ENCODE measurements at regions not wholly inside any gene's neighbourhood (a gene's known extent, or its start where the extent isn't known, plus 50 kb on each side); places are given as distances from the start of the nearest gene placed in this dataset.
"Not testable (repeated sequence)": the region's sequence is repeated elsewhere in the genome, so short reads cannot be mapped to it uniquely, and the experiment has no call there.

GRCh38 chr4:45346816-45347435 is 620.6 kb upstream of the GNPDA2 start:
- no peak for DNase-seq

- no peak for DNase-seq
Measured at GRCh38 chr4:45345558-45345957, 619.2 kb upstream of the GNPDA2 start.

- DNase-seq = no peak
Measured at GRCh38 chr4:45331802-45332201, 605.4 kb upstream of the GNPDA2 start.

- DNase-seq = no peak
Measured at GRCh38 chr4:45327544-45327943, 601.2 kb upstream of the GNPDA2 start.

- DNase-seq = no peak
Measured at GRCh38 chr4:45324455-45325417, 598.4 kb upstream of the GNPDA2 start.

- no peak for DNase-seq
Measured at GRCh38 chr4:45323453-45324058, 597.2 kb upstream of the GNPDA2 start.

DNA sequence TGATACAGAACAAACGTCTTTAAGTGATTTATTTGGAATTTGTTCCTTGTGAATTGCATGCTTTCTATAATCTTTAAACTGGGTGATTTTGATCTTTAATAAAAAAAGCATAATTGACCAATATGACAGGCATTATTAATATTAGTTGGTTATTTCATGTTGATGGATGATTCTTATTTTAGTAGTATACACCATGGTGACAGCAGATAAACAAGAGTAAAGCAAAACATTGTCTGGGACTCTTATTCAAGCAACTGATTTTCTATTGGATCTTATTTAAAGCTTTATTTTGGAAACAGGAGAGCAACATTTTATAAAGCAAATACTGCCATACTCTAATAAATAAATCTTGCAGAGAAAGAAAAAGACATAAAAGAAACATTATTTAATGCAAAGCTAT is 591.4 kb upstream of the GNPDA2 start:
- DNase-seq = no peak

DNA sequence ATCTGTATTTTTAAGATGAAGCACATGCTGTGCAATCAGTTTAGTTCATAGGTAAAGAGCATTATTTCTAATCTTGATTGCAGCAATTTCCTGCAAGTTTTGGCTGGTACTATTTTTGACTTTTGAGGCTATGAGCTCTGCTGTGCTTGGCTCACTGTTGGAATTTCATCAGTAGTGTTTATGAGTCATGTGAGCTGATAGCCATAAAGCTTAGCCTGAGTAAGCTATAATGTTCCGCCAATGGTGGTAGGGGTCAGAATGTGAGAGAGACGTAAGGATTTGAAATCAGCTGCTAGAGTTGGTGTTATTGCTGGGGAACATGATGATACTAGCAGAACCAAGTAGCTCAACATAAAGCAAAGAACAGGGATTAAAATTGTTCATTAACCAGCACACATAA is 590.9 kb upstream of the GNPDA2 start:
- DNase-seq = no peak

DNA sequence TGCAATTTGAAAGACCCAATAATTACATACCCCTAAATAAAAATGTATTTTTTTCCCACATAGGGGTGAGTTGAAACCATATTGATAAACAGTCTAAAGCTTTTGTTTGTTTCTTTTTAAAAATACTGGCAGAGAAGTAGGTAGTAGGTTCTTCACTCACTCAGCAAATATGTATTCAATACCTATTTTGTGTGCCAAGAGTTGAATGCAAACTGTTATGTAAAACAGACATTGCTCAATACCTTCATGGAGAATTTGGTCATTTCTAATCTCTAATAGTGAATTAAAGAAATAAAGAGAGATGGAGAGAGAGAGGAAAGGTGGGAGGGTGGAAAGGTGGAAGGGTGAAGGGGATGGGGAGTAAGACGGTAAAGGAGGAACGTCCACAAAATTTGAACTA is 589.9 kb upstream of the GNPDA2 start:
- DNase-seq = no peak

DNA sequence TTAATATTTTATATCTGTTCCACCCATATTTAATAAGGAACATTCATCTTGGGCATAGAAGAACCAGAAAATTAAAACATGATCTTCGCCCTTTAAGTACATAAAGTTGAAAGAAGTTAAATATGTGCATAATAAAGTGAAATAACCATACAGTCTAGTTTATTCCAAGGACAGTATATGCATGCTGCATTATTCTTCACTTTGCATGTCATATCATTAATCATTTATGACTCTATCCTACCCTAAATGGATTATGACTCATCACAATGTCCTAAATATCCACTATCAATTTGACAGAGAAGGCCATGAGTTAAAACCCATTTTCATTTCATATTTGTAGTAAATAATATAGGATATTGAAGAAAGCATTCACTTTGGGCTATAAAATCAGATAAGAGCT is 576.5 kb upstream of the GNPDA2 start:
- no peak for DNase-seq

DNA sequence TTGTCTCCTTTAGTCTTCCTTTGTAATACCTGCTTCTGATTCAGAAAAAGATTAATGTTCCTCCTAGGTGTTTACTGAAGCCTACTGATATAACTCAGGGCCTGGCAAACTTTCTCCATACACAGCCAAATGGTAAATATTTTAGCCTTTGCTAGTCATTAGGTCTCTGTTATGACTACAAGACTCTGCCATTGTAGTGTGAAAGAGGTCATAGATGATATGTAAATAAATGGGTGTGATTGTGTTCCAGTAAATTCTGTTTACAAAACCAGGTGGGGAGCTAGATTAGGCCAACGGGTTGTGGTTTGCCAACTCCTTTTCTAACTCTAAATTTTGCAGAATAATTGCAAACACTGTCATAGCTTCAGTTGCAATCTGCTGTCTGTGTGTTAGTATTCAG is 568.1 kb upstream of the GNPDA2 start:
- no peak for DNase-seq

- no peak for DNase-seq
Measured at GRCh38 chr4:45293335-45293734, 567.0 kb upstream of the GNPDA2 start.

- DNase-seq = no peak
Measured at GRCh38 chr4:45292844-45293243, 566.5 kb upstream of the GNPDA2 start.

DNA sequence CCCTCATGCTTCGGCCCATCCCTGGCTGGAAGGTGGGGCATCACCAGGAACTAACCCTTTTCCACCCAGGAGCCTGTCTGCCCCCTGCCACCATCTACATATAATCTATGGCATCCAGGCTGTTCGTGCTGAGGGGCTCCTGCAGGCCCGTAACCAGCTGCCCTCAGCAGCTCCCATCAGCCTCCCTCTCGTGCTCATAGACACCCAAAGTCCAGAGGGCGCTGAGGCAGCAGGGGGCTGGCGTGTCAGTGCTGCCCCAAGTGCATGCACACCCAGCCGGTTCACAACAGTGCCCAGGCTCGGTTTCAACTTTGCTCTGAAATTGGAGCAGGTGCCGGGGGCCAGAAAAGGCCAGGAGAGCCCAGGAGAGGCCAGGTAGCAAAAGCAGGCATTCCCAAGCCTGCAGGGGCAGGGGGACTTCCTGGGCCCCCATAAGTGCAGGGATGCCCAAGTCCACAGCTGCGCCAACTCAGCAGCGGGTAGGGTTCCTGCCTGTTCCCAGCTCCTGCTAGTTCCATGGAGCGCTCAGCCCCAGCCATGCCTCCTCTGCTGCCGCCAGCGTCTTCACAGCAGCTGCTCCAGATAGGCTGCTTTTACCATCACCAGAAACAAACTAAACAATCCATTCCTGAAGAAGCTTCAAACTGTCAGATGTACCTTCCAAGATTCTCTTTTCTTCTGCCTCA is 558.2 kb upstream of the GNPDA2 start:
- DNase-seq = no peak

GRCh38 chr4:45283352-45283751 is 557.0 kb upstream of the GNPDA2 start:
- no peak for DNase-seq

DNA sequence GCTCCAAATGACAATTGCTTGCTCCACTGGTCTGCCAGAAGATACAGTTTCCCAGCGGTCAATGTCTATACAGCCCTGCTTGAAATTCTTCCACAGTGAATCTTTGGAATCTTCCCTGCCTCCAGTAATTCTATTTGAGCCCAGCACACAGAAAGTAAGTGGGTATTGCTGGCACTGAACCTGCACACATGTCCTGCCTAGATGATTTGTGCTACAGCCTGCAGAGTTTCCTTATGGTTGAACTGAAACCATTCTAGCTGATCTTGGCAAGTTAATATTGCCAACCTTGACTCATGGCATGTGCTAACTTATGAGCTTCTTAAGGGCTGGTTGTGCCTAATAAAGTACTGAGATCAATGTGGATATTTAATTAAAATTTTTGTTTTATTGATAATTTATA is 553.8 kb upstream of the GNPDA2 start:
- no peak for DNase-seq

DNA sequence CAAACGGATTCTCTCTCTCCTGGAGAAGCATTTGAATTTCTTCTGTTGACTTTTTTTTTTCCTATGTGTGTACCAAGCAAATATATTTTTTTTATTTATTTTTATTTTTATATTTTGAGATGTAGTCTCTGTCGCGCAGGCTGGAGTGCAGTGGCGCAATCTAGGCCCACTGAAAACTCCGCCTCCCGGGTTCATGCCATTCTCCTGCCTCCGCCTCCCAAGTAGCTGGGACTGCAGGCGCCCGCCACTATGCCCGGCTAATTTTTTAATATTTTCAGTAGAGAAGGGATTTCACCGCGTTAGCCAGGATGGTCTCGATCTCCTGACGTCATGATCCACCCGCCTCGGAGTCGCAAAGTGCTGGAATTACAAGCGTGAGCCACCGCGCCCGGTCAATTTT is 549.5 kb upstream of the GNPDA2 start:
- DNase-seq = no peak

GRCh38 chr4:45248106-45248505 is 521.8 kb upstream of the GNPDA2 start:
- not testable (repeated sequence) for DNase-seq

- DNase-seq = no peak
Measured at GRCh38 chr4:45241976-45242375, 515.6 kb upstream of the GNPDA2 start.

DNA sequence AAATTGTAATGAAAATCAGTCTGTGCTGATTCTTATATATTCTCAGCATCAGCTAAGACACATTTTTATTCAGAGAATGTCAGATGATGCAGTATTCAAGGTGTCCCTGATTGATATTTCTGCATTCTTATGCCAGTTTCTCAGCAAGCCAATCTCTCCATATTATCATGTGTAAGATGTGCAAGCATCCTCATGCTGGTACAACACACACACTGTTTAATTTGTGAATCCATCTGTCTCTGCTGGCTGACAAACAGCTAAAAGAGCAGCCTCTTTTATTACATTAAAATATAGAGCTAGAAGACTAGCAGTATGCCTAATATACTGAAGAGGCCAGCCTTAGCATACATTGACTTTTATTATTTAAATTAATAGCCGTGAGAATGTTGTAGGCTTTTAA is 502.9 kb upstream of the GNPDA2 start:
- no peak for DNase-seq

DNA sequence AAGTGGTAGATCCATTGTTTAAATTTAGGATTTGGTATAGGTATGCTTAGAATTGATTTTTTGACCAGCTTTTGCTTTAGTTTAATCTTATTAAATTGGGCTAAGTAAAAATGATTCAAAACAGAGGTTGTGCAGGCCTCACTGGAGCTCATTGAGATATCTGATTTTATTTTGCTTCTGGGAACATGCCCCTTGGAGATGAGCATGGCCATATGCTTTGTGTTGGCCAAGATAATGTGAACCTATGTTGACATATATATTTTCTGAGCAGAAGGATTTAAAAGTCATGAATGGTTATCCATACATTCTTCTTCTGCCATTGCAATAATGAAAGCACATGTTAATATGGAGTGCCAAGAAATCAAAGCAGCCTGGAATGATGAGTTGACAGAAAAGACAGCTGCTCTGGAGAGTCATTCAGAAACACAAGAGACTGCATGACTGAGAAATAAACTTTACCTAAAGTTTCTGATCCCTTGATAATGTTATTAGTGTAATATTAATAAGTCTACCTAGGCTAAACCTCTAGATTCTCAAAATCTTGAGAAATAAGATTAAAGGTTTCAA is 489.7 kb upstream of the GNPDA2 start:
- no peak for DNase-seq

DNA sequence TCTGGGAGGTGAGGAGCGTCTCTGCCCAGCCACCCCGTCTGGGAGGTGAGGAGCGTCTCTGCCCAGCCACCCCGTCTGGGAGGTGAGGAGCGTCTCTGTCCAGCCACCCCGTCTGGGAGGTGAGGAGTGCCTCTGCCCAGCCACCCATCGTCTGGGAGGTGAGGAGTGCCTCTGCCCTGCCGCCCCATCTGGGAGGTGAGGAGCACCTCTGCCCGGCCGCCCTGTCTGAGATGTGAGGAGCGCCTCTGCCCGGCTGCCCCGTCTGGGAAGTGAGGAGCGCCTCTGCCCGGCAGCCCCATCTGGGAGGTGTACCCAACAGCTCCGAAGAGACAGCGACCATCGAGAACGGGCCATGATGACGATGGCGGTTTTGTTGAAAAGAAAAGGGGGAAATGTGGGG is 482.1 kb upstream of the GNPDA2 start:
- not testable (repeated sequence) for DNase-seq

GRCh38 chr4:45207864-45208331 is 481.5 kb upstream of the GNPDA2 start:
- DNase-seq = not testable (repeated sequence)
